ENCODE measurements at regions not wholly inside any gene's neighbourhood (a gene's known extent, or its start where the extent isn't known, plus 50 kb on each side); places are given as distances from the start of the nearest gene placed in this dataset.

GRCh38 chr13:71079638-71080037 is 787.4 kb downstream of the DACH1 start:
- no peaks in the 10 kb centered on the region for H3K4me1 Mint-ChIP-seq (ENCODE audit: insufficient read depth, unreplicated experiment)
- peaks cover 61% of the 10 kb centered on the region for H3K27me3 Mint-ChIP-seq (ENCODE audit: insufficient read depth, unreplicated experiment)

GRCh38 chr13:71068041-71068440 is 799.0 kb downstream of the DACH1 start:
- ChIA-PET CTCF (no interaction called here), POLR2A (no interaction called here)
- Mint-ChIP-seq H3K9me3 (ENCODE audit: unreplicated experiment) (no peaks in the 10 kb centered on the region), H3K27ac (ENCODE audit: low read depth, unreplicated experiment) (no peak overlapping the region), H3K36me3 (ENCODE audit: insufficient read depth, unreplicated experiment) (no peaks in the 10 kb centered on the region), H3K4me1 (ENCODE audit: insufficient read depth, unreplicated experiment) (no peaks in the 10 kb centered on the region), H3K27me3 (ENCODE audit: insufficient read depth, unreplicated experiment) (peaks cover 57% of the 10 kb centered on the region), H3K4me3 (ENCODE audit: unreplicated experiment) (no peak overlapping the region)
- TF ChIP-seq CTCF (IDR thresholded peaks at IDR 0.05; ENCODE audit: unreplicated experiment) = no peak
- no peak for DNase-seq (ENCODE audit: unreplicated experiment)
- BruUV-seq (replicated peaks) = no TSS peak
- intact Hi-C loops (cut with micrococcal nuclease) = no loop called here

More at GRCh38 chr13:71079638-71080037, 787.4 kb downstream of the DACH1 start:
- Mint-ChIP-seq H3K27ac (ENCODE audit: low read depth, unreplicated experiment) (no peak overlapping the region), H3K4me3 (ENCODE audit: unreplicated experiment) (no peak overlapping the region), H3K9me3 (ENCODE audit: unreplicated experiment) (no peaks in the 10 kb centered on the region), H3K36me3 (ENCODE audit: insufficient read depth, unreplicated experiment) (no peaks in the 10 kb centered on the region)
- intact Hi-C loops (cut with micrococcal nuclease) = no loop called here
- ChIA-PET CTCF (no interaction called here), POLR2A (no interaction called here)
- no TSS peak for BruUV-seq (replicated peaks)
- DNase-seq (ENCODE audit: unreplicated experiment) = no peak
- no peak for TF ChIP-seq CTCF (IDR thresholded peaks at IDR 0.05; ENCODE audit: unreplicated experiment)

- DNase-seq (ENCODE audit: unreplicated experiment) = no peak
- Mint-ChIP-seq H3K27ac (ENCODE audit: low read depth, unreplicated experiment) (no peak overlapping the region), H3K36me3 (ENCODE audit: insufficient read depth, unreplicated experiment) (no peaks in the 10 kb centered on the region), H3K27me3 (ENCODE audit: insufficient read depth, unreplicated experiment) (peaks cover 55% of the 10 kb centered on the region), H3K4me3 (ENCODE audit: unreplicated experiment) (no peak overlapping the region), H3K4me1 (ENCODE audit: insufficient read depth, unreplicated experiment) (no peaks in the 10 kb centered on the region), H3K9me3 (ENCODE audit: unreplicated experiment) (no peaks in the 10 kb centered on the region)
- intact Hi-C loops (cut with micrococcal nuclease) = no loop called here
- ChIA-PET POLR2A (no interaction called here), CTCF (no interaction called here)
- BruUV-seq (replicated peaks) = no TSS peak
- no peak for TF ChIP-seq CTCF (IDR thresholded peaks at IDR 0.05; ENCODE audit: unreplicated experiment)
Measured at GRCh38 chr13:71067165-71067815, 799.7 kb downstream of the DACH1 start.

- Mint-ChIP-seq H3K27me3 (ENCODE audit: insufficient read depth, unreplicated experiment) (peaks cover 46% of the 10 kb centered on the region), H3K4me1 (ENCODE audit: insufficient read depth, unreplicated experiment) (no peaks in the 10 kb centered on the region), H3K36me3 (ENCODE audit: insufficient read depth, unreplicated experiment) (no peaks in the 10 kb centered on the region), H3K27ac (ENCODE audit: low read depth, unreplicated experiment) (no peak overlapping the region), H3K4me3 (ENCODE audit: unreplicated experiment) (no peak overlapping the region), H3K9me3 (ENCODE audit: unreplicated experiment) (no peaks in the 10 kb centered on the region)
- no peak for TF ChIP-seq CTCF (IDR thresholded peaks at IDR 0.05; ENCODE audit: unreplicated experiment)
- no peak for DNase-seq (ENCODE audit: unreplicated experiment)
- intact Hi-C loops (cut with micrococcal nuclease) = no loop called here
- ChIA-PET POLR2A (no interaction called here), CTCF (no interaction called here)
- no TSS peak for BruUV-seq (replicated peaks)
Measured at GRCh38 chr13:71056581-71056980, 810.4 kb downstream of the DACH1 start.

Measured in MCF 10A (cell line).